ENCODE measurements at regions not wholly inside any gene's neighbourhood (a gene's known extent, or its start where the extent isn't known, plus 50 kb on each side); places are given as distances from the start of the nearest gene placed in this dataset.

- DNase-seq (ENCODE audit: low read depth in 2 of 2): peak; percentile 24 to 35
Measured at GRCh38 chr2:120473522-120474271, 127.8 kb downstream of the INHBB start.

GRCh38 chr2:120474486-120474885 lies 128.6 kb downstream of the INHBB start:
- no peak for DNase-seq (ENCODE audit: low read depth in 2 of 2)

GRCh38 chr2:120476141-120476540 lies 130.2 kb downstream of the INHBB start:
- DNase-seq (ENCODE audit: low read depth in 2 of 2): no peak

- DNase-seq (ENCODE audit: low read depth in 2 of 2): no peak
Measured at GRCh38 chr2:120477198-120477597, 131.3 kb downstream of the INHBB start.

GRCh38 chr2:120477831-120478481 lies 132.0 kb downstream of the INHBB start:
- DNase-seq (ENCODE audit: low read depth in 2 of 2): no peak

- DNase-seq (ENCODE audit: low read depth in 2 of 2): no peak
Measured at GRCh38 chr2:120480346-120480902, 134.5 kb downstream of the INHBB start.

- DNase-seq (ENCODE audit: low read depth in 2 of 2): no peak
Measured at GRCh38 chr2:120480903-120481445, 135.0 kb downstream of the INHBB start.

GRCh38 chr2:120481446-120482194 lies 135.7 kb downstream of the INHBB start:
- DNase-seq (ENCODE audit: low read depth in 2 of 2): no peak

- no peak for DNase-seq (ENCODE audit: low read depth in 2 of 2)
Measured at GRCh38 chr2:120482334-120482733, 136.4 kb downstream of the INHBB start.

GRCh38 chr2:120483355-120483754 lies 137.4 kb downstream of the INHBB start:
- no peak for DNase-seq (ENCODE audit: low read depth in 2 of 2)

GRCh38 chr2:120485096-120485495 lies 139.2 kb downstream of the INHBB start:
- no peak for DNase-seq (ENCODE audit: low read depth in 2 of 2)

GRCh38 chr2:120486441-120486840 lies 140.5 kb downstream of the INHBB start:
- DNase-seq (ENCODE audit: low read depth in 2 of 2): no peak

GRCh38 chr2:120486946-120487345 lies 141.0 kb downstream of the INHBB start:
- peak; percentile 61 to 89 for DNase-seq (ENCODE audit: low read depth in 2 of 2)

- no peak for DNase-seq (ENCODE audit: low read depth in 2 of 2)
Measured at GRCh38 chr2:120488531-120488930, 142.6 kb downstream of the INHBB start.

GRCh38 chr2:120489023-120489422 lies 143.1 kb downstream of the INHBB start:
- no peak for DNase-seq (ENCODE audit: low read depth in 2 of 2)

- no peak for DNase-seq (ENCODE audit: low read depth in 2 of 2)
Measured at GRCh38 chr2:120490091-120490798, 144.3 kb downstream of the INHBB start.

- no peak for DNase-seq (ENCODE audit: low read depth in 2 of 2)
Measured at GRCh38 chr2:120491111-120491625, 145.2 kb downstream of the INHBB start.

GRCh38 chr2:120493231-120493630 lies 147.3 kb downstream of the INHBB start:
- DNase-seq (ENCODE audit: low read depth in 2 of 2): no peak

GRCh38 chr2:120494446-120494845 lies 148.5 kb downstream of the INHBB start:
- no peak for DNase-seq (ENCODE audit: low read depth in 2 of 2)

- DNase-seq (ENCODE audit: low read depth in 2 of 2): no peak
Measured at GRCh38 chr2:120495586-120495985, 149.7 kb downstream of the INHBB start.

GRCh38 chr2:120496235-120496634 lies 150.3 kb downstream of the INHBB start:
- no peak for DNase-seq (ENCODE audit: low read depth in 2 of 2)

All from dermis microvascular lymphatic vessel endothelial cell (primary cell).